ENCODE measurements at regions not wholly inside any gene's neighbourhood (a gene's known extent, or its start where the extent isn't known, plus 50 kb on each side); places are given as distances from the start of the nearest gene placed in this dataset.

DNA sequence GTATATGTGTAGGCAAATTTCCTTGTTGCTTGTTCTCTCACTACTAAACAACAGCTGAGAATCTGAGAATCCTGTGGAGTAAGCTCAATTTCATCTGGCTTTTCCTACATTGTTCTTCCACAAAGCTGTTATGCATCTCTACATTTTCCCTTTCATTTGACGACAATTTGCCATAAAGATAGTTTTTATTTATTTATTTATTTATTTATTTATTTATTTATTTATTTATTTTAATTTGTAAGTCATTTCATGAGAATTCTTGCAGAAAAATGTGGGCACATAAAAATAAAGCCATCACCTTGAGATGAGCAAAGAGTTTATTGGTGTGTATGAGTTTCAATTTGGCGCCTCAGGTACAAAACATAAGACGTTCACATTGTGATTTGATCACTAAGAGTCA lies 545.9 kb upstream of the SEL1L start:
- Histone ChIP-seq H3K9me3 (ENCODE audit: control insufficient read depth in 4 of 4, insufficient read depth in 3 of 4, low read length in 3 of 4) (no peaks in the 10 kb centered on the region), H3K9ac (ENCODE audit: insufficient read depth in 1 of 2, low read length in 2 of 2) (no peak overlapping the region), H3K4me1 (ENCODE audit: control insufficient read depth in 5 of 5, insufficient read depth in 5 of 5, low read length in 5 of 5) (no peaks in the 10 kb centered on the region), H3K36me3 (ENCODE audit: control insufficient read depth in 4 of 4, insufficient read depth in 4 of 4, low read length in 4 of 4) (no peaks in the 10 kb centered on the region), H3K4me3 (no peak overlapping the region), H3K27ac (ENCODE audit: low read depth in 1 of 2, low read length in 1 of 2) (no peak overlapping the region), H3K27me3 (ENCODE audit: control insufficient read depth in 3 of 3, insufficient read depth in 3 of 3, low read length in 2 of 3) (no peaks in the 10 kb centered on the region)
- TF ChIP-seq, protein P1, sequence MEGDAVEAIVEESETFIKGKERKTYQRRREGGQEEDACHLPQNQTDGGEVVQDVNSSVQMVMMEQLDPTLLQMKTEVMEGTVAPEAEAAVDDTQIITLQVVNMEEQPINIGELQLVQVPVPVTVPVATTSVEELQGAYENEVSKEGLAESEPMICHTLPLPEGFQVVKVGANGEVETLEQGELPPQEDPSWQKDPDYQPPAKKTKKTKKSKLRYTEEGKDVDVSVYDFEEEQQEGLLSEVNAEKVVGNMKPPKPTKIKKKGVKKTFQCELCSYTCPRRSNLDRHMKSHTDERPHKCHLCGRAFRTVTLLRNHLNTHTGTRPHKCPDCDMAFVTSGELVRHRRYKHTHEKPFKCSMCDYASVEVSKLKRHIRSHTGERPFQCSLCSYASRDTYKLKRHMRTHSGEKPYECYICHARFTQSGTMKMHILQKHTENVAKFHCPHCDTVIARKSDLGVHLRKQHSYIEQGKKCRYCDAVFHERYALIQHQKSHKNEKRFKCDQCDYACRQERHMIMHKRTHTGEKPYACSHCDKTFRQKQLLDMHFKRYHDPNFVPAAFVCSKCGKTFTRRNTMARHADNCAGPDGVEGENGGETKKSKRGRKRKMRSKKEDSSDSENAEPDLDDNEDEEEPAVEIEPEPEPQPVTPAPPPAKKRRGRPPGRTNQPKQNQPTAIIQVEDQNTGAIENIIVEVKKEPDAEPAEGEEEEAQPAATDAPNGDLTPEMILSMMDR (IDR thresholded peaks at IDR 0.05; ENCODE audit: control extremely low read depth, extremely low read depth), result no peak
- DNase-seq (no peak), ATAC-seq (ENCODE audit: insufficient read depth, low FRiP score) (no peak)
- 95 to 96% methylated on average over 3 of the region's 3 CpGs for WGBS, 2 donors

DNA sequence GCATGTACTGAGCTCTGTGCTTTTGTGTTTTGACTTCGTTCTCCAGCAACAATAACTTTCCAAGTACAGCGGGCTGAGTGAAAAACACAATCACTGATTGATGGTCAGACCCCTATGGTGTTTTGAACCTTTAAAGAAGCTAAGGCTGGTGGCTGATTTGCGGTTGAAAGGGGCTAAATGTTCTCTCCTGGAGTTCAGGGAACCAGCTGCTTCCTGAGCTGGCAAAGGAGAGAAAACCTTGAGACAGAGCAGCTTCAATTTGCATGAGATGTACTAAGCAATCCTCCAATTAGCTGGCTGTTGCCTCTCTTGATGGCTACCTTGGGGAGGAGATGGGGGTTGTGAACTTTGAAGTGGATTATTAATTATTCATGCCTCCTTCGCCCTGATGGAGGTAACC lies 546.7 kb upstream of the SEL1L start:
- no peak overlapping the region for H3K27ac ChIP-seq (ENCODE audit: low read depth in 1 of 2, low read length in 1 of 2)
- no peak for DNase-seq
- ATAC-seq (ENCODE audit: insufficient read depth, low FRiP score), result no peak
- TF ChIP-seq, protein P1 (IDR thresholded peaks at IDR 0.05; ENCODE audit: control extremely low read depth, extremely low read depth), result no peak
- no peaks in the 10 kb centered on the region for H3K36me3 ChIP-seq (ENCODE audit: control insufficient read depth in 4 of 4, insufficient read depth in 4 of 4, low read length in 4 of 4)
- H3K4me1 ChIP-seq (ENCODE audit: control insufficient read depth in 5 of 5, insufficient read depth in 5 of 5, low read length in 5 of 5), result no peaks in the 10 kb centered on the region
- no peak overlapping the region for H3K9ac ChIP-seq (ENCODE audit: insufficient read depth in 1 of 2, low read length in 2 of 2)
- H3K4me3 ChIP-seq, result no peak overlapping the region
- H3K9me3 ChIP-seq (ENCODE audit: control insufficient read depth in 4 of 4, insufficient read depth in 3 of 4, low read length in 3 of 4), result no peaks in the 10 kb centered on the region
- WGBS, 2 donors, result 7 to 9% methylated on average over 4 of the region's 4 CpGs
- no peaks in the 10 kb centered on the region for H3K27me3 ChIP-seq (ENCODE audit: control insufficient read depth in 3 of 3, insufficient read depth in 3 of 3, low read length in 2 of 3)

DNA sequence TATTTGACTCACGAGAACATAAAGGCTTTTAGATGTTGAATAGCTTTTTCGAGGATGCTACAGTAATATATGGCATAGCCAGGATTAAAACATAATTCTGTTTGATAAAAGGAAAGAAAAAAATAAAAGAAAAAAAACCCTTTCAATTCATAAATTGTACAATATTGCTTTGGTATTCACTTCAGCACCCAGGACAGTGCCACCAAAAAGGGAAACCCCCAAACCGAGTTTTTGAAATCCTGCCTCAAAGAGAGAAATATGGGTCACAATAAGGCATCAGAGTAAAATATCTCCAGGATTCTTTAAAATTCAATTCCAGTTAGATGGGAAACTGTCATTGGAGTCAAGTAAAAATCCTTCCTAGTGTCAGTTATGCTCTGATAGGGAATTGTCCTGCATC lies 551.2 kb upstream of the SEL1L start:
- Histone ChIP-seq H3K4me1 (ENCODE audit: control insufficient read depth in 5 of 5, insufficient read depth in 5 of 5, low read length in 5 of 5) (no peaks in the 10 kb centered on the region), H3K9me3 (ENCODE audit: control insufficient read depth in 4 of 4, insufficient read depth in 3 of 4, low read length in 3 of 4) (no peaks in the 10 kb centered on the region), H3K36me3 (ENCODE audit: control insufficient read depth in 4 of 4, insufficient read depth in 4 of 4, low read length in 4 of 4) (no peaks in the 10 kb centered on the region), H3K27ac (ENCODE audit: low read depth in 1 of 2, low read length in 1 of 2) (no peak overlapping the region), H3K27me3 (ENCODE audit: control insufficient read depth in 3 of 3, insufficient read depth in 3 of 3, low read length in 2 of 3) (no peaks in the 10 kb centered on the region), H3K4me3 (no peak overlapping the region), H3K9ac (ENCODE audit: insufficient read depth in 1 of 2, low read length in 2 of 2) (no peak overlapping the region)
- no peak for ATAC-seq (ENCODE audit: insufficient read depth, low FRiP score)
- TF ChIP-seq, protein P1 (IDR thresholded peaks at IDR 0.05; ENCODE audit: control extremely low read depth, extremely low read depth), result no peak
- peak in 2 of 3 donors; percentile 14 to 24 for DNase-seq
- 58 to 71% methylated on average over 3 of the region's 3 CpGs for WGBS, 2 donors

DNA sequence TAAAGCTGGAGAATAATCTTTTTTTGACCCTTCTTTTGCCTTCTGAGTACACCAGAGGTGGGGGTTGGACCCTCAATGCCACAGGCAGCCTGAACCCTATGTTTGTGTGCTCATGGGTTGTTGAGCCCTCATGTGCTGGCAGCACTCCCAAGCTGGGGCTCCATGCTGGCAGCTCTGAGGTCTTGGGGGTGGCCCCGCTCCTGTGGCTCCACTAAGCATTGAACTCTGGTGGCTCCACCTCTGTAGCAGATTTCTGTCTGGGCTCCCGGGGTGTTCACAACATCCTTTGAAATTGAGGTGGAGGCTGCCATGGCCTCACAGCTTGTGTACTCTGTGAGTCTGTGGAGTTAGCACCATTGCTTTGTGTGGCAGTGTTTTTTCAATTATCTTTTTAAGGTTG lies 557.4 kb upstream of the SEL1L start:
- 79 to 92% methylated on average over 2 of the region's 2 CpGs for WGBS, 2 donors
- TF ChIP-seq, protein P1 (IDR thresholded peaks at IDR 0.05; ENCODE audit: control extremely low read depth, extremely low read depth), result no peak
- no peak overlapping the region for H3K9ac ChIP-seq (ENCODE audit: insufficient read depth in 1 of 2, low read length in 2 of 2)
- no peaks in the 10 kb centered on the region for H3K9me3 ChIP-seq (ENCODE audit: control insufficient read depth in 4 of 4, insufficient read depth in 3 of 4, low read length in 3 of 4)
- no peaks in the 10 kb centered on the region for H3K4me1 ChIP-seq (ENCODE audit: control insufficient read depth in 5 of 5, insufficient read depth in 5 of 5, low read length in 5 of 5)
- no peak overlapping the region for H3K27ac ChIP-seq (ENCODE audit: low read depth in 1 of 2, low read length in 1 of 2)
- H3K4me3 ChIP-seq, result no peak overlapping the region
- no peaks in the 10 kb centered on the region for H3K36me3 ChIP-seq (ENCODE audit: control insufficient read depth in 4 of 4, insufficient read depth in 4 of 4, low read length in 4 of 4)
- ATAC-seq (ENCODE audit: insufficient read depth, low FRiP score) (no peak), DNase-seq (no peak)
- no peaks in the 10 kb centered on the region for H3K27me3 ChIP-seq (ENCODE audit: control insufficient read depth in 3 of 3, insufficient read depth in 3 of 3, low read length in 2 of 3)
